ENCODE measurements at regions not wholly inside any gene's neighbourhood (a gene's known extent, or its start where the extent isn't known, plus 50 kb on each side); places are given as distances from the start of the nearest gene placed in this dataset.

GRCh38 chr13:26485786-26486185, 71.7 kb upstream of the WASF3 start:
- ATAC-seq = no peak
- CTCF ChIA-PET = interaction anchor here (1.2 kb wide), 1 partner anchor 10 kb away, joined by 3 read pairs; no protein-coding TSS in a partner anchor

GRCh38 chr13:26486550-26486949, 70.9 kb upstream of the WASF3 start:
- Histone ChIP-seq H3K4me2 (ENCODE audit: low read length) (no peak overlapping the region), H3K36me3 (ENCODE audit: control insufficient read depth in 1 of 2, insufficient read depth in 2 of 2, low read length in 2 of 2) (no peaks in the 10 kb centered on the region), H3K9ac (ENCODE audit: low read length) (no peak overlapping the region), H3K79me2 (ENCODE audit: insufficient read depth, low read length) (no peaks in the 10 kb centered on the region), H3K27ac (ENCODE audit: low read depth, low read length) (no peak overlapping the region), H3K4me1 (ENCODE audit: control insufficient read depth in 1 of 2, insufficient read depth in 2 of 2, low read length in 2 of 2) (peaks cover 3 to 4% of the 10 kb centered on the region in 2 experiments; a peak in 3 of 4 replicates), H2AFZ (ENCODE audit: low read depth, low read length, poor library complexity, severe bottlenecking) (no peak overlapping the region), H3K9me3 (ENCODE audit: control insufficient read depth in 1 of 2, insufficient read depth in 1 of 2, low read depth in 1 of 2, low read length in 2 of 2) (no peaks in the 10 kb centered on the region), H3K4me3 (replicated peaks in 1 of 2; ENCODE audit: low read depth in 1 of 2, low read length in 2 of 2) (no peak overlapping the region), H3K9me2 (ENCODE audit: insufficient read depth) (no peaks in the 10 kb centered on the region), H3K27me3 (ENCODE audit: insufficient read depth, low read length) (no peaks in the 10 kb centered on the region), H4K20me1 (ENCODE audit: insufficient read depth) (no peaks in the 10 kb centered on the region)
- no TSS peak for BruUV-seq (replicated peaks)
- RAD21 ChIA-PET (ENCODE audit: low non-redundant PET in 1 of 2, low total read pairs in 2 of 2, uncharacterized antibody in 2 of 2, unreplicated experiment in 2 of 2) = no interaction called here
- DNase-seq (ENCODE audit: low read depth, low spot score) = no peak
- TF ChIP-seq CTCF (IDR thresholded peaks at IDR 0.05 in 2 of 3, conservative IDR thresholded peaks at IDR 0.05 in 1 of 3; ENCODE audit: borderline replicate concordance in 1 of 3, insufficient read depth in 1 of 3, low read depth in 2 of 3, low read length in 2 of 3) = no peak
- CTCF ChIA-PET = interaction anchor here (1.7 kb wide), 1 partner anchor 10 kb away, joined by 7 read pairs; no protein-coding TSS in a partner anchor
- ATAC-seq = no peak
- POLR2A ChIA-PET = no interaction called here
- intact Hi-C loops (cut with micrococcal nuclease) = no loop called here

More at GRCh38 chr13:26485786-26486185, 71.7 kb upstream of the WASF3 start:
- intact Hi-C loops (cut with micrococcal nuclease) = no loop called here
- H3K9me2 ChIP-seq (ENCODE audit: insufficient read depth) = no peaks in the 10 kb centered on the region
- H3K36me3 ChIP-seq (ENCODE audit: control insufficient read depth in 1 of 2, insufficient read depth in 2 of 2, low read length in 2 of 2) = no peaks in the 10 kb centered on the region
- H3K4me1 ChIP-seq (ENCODE audit: control insufficient read depth in 1 of 2, insufficient read depth in 2 of 2, low read length in 2 of 2) = peaks cover 3 to 4% of the 10 kb centered on the region in 2 experiments; a peak in 3 of 4 replicates
- no peaks in the 10 kb centered on the region for H4K20me1 ChIP-seq (ENCODE audit: insufficient read depth)
- no peak for DNase-seq (ENCODE audit: low read depth, low spot score)
- H3K27ac ChIP-seq (ENCODE audit: low read depth, low read length) = no peak overlapping the region
- H3K9me3 ChIP-seq (ENCODE audit: control insufficient read depth in 1 of 2, insufficient read depth in 1 of 2, low read depth in 1 of 2, low read length in 2 of 2) = no peaks in the 10 kb centered on the region
- TF ChIP-seq EZH2phosphoT487 (IDR thresholded peaks at IDR 0.05; ENCODE audit: borderline replicate concordance) = no peak
- TF ChIP-seq SIN3A (IDR thresholded peaks at IDR 0.05; ENCODE audit: low read depth) = no peak
- no peak for TF ChIP-seq EZH2 (IDR thresholded peaks at IDR 0.05)
- TF ChIP-seq MAX (IDR thresholded peaks at IDR 0.05) = no peak
- no peak for TF ChIP-seq ZNF274 (IDR thresholded peaks at IDR 0.05; ENCODE audit: low read depth, low read length)
- no peak overlapping the region for H3K4me3 ChIP-seq (replicated peaks in 1 of 2; ENCODE audit: low read depth in 1 of 2, low read length in 2 of 2)
- no TSS peak for BruUV-seq (replicated peaks)
- H3K27me3 ChIP-seq (ENCODE audit: insufficient read depth, low read length) = no peaks in the 10 kb centered on the region
- ChIA-PET RAD21 (ENCODE audit: low non-redundant PET in 1 of 2, low total read pairs in 2 of 2, uncharacterized antibody in 2 of 2, unreplicated experiment in 2 of 2) (no interaction called here), POLR2A (no interaction called here)
- H2AFZ ChIP-seq (ENCODE audit: low read depth, low read length, poor library complexity, severe bottlenecking) = no peak overlapping the region
- no peak overlapping the region for H3K9ac ChIP-seq (ENCODE audit: low read length)
- no peaks in the 10 kb centered on the region for H3K79me2 ChIP-seq (ENCODE audit: insufficient read depth, low read length)
- H3K4me2 ChIP-seq (ENCODE audit: low read length) = no peak overlapping the region
